ENCODE measurements at regions not wholly inside any gene's neighbourhood (a gene's known extent, or its start where the extent isn't known, plus 50 kb on each side); places are given as distances from the start of the nearest gene placed in this dataset.

GRCh38 chr16:63890723-63891122 lies 1231.1 kb downstream of the CDH11 start:
- Histone ChIP-seq H3K4me3 (ENCODE audit: low read depth in 2 of 2, low read length in 2 of 2) (no peak overlapping the region), H3K9me3 (ENCODE audit: control insufficient read depth, insufficient read depth, low read depth, low read length) (no peaks in the 10 kb centered on the region), H3K27ac (ENCODE audit: low read length) (no peak overlapping the region), H3K27me3 (ENCODE audit: control insufficient read depth, insufficient read depth, low read length) (no peaks in the 10 kb centered on the region), H3K36me3 (ENCODE audit: control insufficient read depth, insufficient read depth, low read length) (no peaks in the 10 kb centered on the region), H3K4me1 (ENCODE audit: control insufficient read depth, insufficient read depth, low read length) (no peaks in the 10 kb centered on the region)
- no TSS peak for BruUV-seq (replicated peaks)
- in situ Hi-C loops (cut with HindIII; ENCODE audit: low pct_unique_long_range_greater_than_20kb, low sequenced_read_pairs) = no loop called here
- CTCF ChIA-PET = no interaction called here
- POLR2A ChIA-PET = no interaction called here
- DNase-seq (ENCODE audit: low read depth, low spot score) (no peak), ATAC-seq (no peak)
- intact Hi-C loops (cut with micrococcal nuclease; ENCODE audit: unreplicated experiment) = no loop called here
- no peak for TF ChIP-seq POLR2AphosphoS5 (IDR thresholded peaks at IDR 0.05; ENCODE audit: low read depth, low read length)
- TF ChIP-seq CTCF (IDR thresholded peaks at IDR 0.05) = no peak
- no peak for TF ChIP-seq TCF7L2 (IDR thresholded peaks at IDR 0.05; ENCODE audit: low read depth, low read length)
- no peak for TF ChIP-seq SIN3A (IDR thresholded peaks at IDR 0.05; ENCODE audit: borderline replicate concordance, insufficient read depth, low read depth, low read length)
- TF ChIP-seq REST (IDR thresholded peaks at IDR 0.05; ENCODE audit: insufficient read depth in 1 of 2, low read depth in 2 of 2, low read length in 1 of 2) = no peak

GRCh38 chr16:63890081-63890480 lies 1231.8 kb downstream of the CDH11 start:
- in situ Hi-C loops (cut with HindIII; ENCODE audit: low pct_unique_long_range_greater_than_20kb, low sequenced_read_pairs) (no loop called here), intact Hi-C loops (cut with micrococcal nuclease; ENCODE audit: unreplicated experiment) (no loop called here)
- ChIA-PET CTCF (no interaction called here), POLR2A (no interaction called here)
- ATAC-seq (no peak), DNase-seq (ENCODE audit: low read depth, low spot score) (no peak)
- Histone ChIP-seq H3K27me3 (ENCODE audit: control insufficient read depth, insufficient read depth, low read length) (no peaks in the 10 kb centered on the region), H3K4me3 (ENCODE audit: low read depth in 2 of 2, low read length in 2 of 2) (no peak overlapping the region), H3K4me1 (ENCODE audit: control insufficient read depth, insufficient read depth, low read length) (no peaks in the 10 kb centered on the region), H3K9me3 (ENCODE audit: control insufficient read depth, insufficient read depth, low read depth, low read length) (no peaks in the 10 kb centered on the region), H3K27ac (ENCODE audit: low read length) (no peak overlapping the region), H3K36me3 (ENCODE audit: control insufficient read depth, insufficient read depth, low read length) (no peaks in the 10 kb centered on the region)
- TF ChIP-seq POLR2AphosphoS5 (IDR thresholded peaks at IDR 0.05; ENCODE audit: low read depth, low read length) (no peak), REST (IDR thresholded peaks at IDR 0.05; ENCODE audit: insufficient read depth in 1 of 2, low read depth in 2 of 2, low read length in 1 of 2) (no peak), CTCF (IDR thresholded peaks at IDR 0.05) (no peak), SIN3A (IDR thresholded peaks at IDR 0.05; ENCODE audit: borderline replicate concordance, insufficient read depth, low read depth, low read length) (no peak), TCF7L2 (IDR thresholded peaks at IDR 0.05; ENCODE audit: low read depth, low read length) (no peak)
- no TSS peak for BruUV-seq (replicated peaks)
